NOMO-1 treated with DMSO at 0.1 percent for 48 hours (cell line): ENCODE measurements at regions not wholly inside any gene's neighbourhood (a gene's known extent, or its start where the extent isn't known, plus 50 kb on each side); places are given as distances from the start of the nearest gene placed in this dataset.

Source experiments
- DNase-seq: peaks from one replicate; lab custom pipeline; 2025; ENCODE audit not compliant: unreplicated experiment; lab: John Stamatoyannopoulos, UW

DNA sequence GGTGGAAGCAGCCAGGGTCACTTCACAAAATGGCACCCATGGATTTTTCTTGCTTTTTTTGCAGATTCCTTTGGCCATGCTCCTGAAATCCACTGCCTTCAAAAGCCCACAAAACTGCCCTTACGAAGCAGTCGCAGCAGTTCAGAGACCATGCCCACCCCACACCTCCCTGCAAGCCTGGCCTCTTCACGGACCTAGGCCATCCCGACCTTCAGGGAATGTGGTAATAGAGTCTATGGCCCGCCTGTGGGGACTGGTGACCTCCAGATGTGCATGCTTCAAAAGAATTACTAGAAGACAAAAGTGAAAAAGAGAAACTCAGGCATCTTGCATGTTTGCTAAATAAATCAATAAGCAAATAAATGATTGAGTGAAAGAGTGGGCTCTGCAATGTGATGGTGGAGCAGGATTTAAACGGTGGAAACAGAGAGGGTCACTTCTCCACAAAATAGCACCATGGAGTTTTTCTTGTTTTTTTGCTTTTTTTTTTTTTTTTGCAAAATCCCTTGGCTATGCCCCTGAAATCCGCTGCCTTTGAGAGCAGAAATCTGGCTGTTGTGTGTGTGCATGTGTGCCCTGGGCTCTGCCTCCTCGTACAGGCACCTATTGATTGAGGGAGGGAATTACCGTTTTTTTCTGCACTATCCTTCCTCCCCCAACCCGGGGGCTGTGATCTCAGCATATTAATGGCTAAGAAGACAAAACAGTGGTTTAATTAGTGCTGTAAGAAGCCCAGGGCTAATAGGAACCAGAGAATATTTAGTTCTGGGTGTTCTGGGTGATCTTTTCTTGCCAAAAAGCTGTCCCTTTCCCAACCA is 107.4 kb downstream of the PXDC1 start:
- no peak for DNase-seq

GRCh38 chr6:3640868-3641267 is 110.6 kb downstream of the PXDC1 start:
- DNase-seq = no peak

DNA sequence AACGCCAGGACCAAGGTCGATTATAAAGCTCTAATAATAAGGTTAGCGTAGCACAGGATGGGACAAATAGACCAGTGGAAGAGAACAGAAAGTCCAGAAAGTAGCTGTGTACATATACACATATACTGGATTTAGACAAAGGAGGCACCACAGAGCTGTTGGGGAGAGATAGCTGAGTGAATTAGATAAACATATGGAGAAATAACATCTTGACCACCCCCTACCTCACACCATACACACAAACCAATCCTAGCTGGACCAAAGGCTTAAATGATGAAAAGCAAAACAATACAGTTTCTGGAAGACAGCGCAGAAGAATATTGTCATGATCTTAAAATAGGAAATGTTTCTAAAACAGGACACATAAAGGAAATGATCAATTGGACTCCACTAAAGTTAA is 112.9 kb downstream of the PXDC1 start:
- no peak for DNase-seq

DNA sequence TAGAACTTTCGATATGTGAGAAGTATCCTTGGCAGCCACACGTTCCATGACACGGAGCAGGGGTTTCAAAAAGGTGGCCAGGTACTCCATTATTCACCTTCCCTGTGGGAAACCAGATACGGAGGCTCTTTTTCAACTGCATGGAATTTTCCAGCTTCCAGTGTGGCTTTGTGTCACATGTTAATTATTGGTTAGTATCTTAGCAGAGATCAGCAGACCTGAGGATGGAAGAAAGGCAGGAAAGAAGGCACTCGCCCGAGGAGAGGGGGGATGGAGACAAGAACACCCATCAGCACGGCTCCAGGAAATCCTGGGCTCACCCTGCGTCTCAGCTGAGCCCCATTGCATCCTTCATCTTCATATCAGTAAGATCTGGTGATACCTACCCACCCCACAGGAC is 115.5 kb downstream of the PXDC1 start:
- DNase-seq = no peak

DNA sequence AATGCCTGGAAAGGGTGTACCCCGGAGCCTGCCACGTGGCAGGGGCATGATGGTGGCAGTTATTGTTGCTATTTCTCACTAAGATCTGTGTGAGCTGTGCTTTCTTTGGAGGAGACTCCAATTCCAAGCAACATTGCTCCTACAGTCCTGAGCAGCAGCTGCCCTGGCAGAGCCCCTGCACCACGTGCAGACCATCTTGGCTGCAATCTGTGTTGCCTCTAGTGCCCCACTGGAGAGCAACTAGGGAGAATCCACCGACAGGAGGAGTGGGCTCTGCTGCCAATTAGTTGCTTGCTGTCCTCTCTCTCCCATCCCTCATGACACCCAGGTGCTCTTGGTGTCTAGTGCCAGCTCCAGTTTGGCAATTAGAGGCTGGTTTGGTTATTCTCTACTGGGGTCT is 116.0 kb downstream of the PXDC1 start:
- no peak for DNase-seq

DNA sequence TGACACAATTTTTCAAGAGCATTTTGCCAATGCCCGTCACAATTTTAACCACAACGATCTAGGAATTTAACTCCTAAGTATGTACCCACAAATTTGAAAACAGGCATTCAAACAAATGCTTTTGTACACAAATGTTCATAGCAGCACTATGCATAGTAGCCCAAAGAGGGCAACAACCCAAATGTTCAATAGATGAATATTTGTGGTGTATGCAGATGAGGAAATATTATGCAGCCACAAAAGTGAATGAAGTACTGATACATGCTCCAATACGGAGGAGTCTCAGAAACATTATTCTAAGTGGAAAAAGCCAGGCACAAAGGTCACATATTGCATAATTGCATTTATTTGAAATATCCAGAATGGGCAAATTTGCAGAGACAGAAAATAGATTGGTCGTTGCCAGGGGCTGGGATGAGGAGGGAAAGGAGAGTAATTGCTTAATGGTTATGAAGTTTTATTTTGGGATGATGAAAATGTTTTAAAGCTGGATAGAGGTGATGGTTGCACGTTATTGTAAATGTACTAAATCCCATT is 117.2 kb downstream of the PXDC1 start:
- no peak for DNase-seq

DNA sequence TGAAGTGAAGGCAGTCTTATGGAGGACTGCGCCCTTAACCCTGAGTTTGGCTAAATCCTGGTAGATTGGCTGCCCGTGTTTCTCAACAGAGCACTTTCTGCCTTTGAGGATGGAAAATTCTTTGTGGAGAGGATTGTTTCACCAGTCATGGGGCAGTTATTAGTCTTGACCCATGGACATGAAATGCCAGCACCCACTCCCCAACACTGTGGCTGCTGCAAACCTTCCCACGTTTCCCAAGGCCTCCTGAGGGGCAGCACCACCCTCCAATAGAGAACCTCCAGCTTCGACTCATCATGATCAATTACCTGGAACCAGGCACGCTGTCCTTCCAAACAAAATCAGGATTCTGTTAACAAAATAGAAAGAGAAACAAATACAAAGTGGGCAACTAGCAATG is 117.8 kb downstream of the PXDC1 start:
- no peak for DNase-seq

DNA sequence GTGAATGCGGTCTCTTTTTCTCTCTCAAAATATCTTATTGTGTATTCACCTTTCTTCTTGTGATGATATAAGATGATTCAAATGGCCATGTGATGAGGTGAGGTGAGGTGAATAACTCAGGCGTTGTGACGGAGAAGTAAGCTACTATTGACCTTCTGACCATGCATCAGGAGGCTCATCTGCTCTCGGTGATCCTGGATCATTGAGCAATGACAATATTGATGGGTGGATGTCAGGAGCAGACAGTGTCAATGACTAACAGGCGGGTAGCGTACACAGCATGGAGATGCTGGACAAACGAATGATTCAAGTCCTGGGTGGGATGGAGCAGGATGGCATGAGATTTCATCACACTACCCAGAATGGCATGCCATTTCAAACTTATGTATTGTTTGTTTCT is 119.6 kb downstream of the PXDC1 start:
- DNase-seq = no peak

DNA sequence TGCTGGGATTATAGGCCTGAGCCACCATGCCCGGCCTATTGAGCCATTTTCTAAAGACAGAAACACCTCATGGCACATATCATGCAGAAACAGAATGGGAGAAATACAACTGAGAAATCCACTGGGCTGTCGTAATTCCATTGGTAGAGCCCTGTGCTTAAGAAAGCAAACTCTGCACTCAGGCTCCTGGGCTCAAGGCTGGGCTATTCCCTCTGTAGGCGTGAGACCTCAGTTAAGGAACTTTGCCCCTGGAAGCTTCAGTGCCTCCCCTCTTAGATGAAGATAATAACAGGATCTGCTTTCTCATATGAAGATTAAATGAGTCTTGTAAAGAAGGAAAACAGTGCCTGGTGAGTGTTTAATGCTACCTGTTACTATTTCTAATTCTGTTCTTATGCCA is 120.3 kb downstream of the PXDC1 start:
- no peak for DNase-seq

DNA sequence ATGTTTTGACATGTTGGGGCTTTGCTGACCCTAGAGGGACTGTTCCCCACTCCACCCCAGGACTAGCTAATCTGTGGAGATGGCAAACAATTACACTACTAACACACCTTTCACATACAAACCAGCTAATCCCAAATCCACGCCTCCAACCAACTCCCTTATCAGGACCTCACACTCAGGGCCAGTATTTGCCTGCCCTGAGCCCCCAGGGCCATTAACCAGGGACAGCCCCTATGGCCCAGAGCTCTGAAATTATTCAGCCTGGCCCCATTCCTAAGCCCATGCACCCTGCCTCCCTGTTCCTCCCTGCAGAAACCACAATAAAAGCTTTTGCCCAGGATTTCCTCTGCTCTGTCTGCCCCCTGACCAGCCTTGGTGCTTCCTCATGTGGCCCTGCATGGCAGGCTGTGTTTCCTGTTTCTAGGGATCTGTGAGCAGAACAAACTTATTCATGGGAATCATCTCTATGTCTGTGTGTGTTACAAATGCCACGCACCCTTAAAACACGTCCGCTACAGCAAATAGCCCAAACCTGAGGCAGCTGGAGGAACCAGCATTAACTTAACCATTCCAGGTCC is 121.2 kb downstream of the PXDC1 start:
- no peak for DNase-seq

DNA sequence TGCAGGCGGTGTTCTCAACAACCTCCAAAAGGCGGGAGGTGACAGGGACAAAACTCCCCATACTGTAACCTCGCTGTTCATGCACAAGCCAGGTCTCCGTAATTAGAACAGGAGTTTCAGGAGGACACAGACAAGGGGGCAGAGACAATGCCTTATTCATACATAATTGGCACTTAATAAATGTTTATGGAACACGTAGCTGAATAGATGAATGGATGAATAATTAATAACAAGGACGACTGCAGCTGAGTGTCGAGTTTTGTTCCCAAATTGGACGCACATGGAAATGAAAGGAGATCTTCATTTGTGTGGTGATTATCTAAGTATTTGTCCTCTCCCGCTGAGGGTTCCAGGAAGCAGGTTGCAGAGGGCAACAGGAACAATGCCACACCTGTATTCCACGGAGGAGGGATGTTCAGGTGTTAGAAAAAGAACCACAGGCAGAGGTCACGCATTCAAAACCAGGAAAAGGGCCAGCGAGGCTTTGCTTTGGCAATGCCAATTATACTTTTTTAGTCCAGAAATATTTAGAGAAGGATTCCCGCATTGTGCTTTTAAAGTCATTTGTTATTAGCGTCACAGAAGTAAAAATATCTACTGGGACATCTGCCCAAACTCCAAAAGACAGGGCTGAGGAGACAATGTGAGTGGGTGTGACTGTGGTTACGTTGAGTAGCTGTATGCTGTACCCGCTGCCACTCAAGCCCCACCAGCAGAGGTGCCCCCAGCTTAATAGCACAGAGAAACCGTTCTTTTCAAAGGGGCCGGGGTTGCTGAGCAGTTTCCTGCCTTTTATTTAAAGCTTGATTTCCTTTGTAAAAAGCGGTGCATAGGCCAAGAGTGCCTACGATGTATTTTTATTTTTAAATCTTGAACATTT is 123.3 kb downstream of the PXDC1 start:
- no peak for DNase-seq

DNA sequence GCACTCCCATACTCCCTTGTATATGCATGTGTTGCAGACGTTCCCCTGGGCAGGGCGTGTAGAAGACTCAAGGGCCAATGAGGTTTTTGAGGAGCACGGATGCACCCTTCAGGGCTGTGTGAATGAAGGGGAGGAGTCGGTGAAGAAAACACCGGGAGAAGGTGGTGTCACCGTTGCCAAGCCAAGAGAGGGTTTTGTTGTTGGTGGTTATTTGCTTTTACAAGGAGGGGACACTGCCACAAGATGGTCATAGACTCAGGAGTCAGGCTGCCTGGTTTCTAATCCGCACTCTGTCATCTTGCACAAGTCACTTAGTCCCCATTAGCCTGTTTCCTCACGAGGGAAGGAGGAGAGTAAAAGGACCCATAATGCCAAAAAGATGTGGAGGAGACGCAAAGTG is 124.0 kb downstream of the PXDC1 start:
- no peak for DNase-seq

DNA sequence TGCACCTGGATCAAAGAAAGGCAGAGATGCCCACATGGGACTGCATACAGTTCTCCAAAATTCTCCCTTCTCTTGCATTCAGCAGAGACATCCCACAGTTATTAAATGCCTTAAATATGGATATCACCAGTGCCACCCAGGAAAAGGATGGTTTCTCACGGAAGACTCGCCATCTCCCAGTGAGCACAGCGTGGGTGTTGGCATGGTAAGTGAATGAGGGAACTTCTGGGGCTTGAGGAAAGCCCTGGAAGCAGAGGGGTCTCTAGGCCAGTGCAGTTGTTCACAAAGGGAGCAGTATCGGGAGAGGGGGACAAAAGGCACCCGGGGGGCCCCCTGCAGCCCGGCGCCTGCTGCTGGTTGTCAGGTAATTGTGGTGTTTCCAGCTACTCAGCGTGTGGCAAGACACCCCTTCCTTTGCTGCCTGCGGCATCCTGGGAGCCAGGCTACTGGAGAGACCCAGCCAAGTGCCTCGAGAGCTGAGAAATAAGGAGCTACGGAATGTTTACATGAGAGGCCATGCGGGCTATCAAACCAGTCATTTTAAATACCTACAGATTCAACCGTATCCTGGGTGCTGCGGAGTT is 125.4 kb downstream of the PXDC1 start:
- no peak for DNase-seq

- no peak for DNase-seq
Measured at GRCh38 chr6:3625149-3625979, 126.1 kb downstream of the PXDC1 start.

- DNase-seq = no peak
Measured at GRCh38 chr6:3624250-3625136, 127.0 kb downstream of the PXDC1 start.

GRCh38 chr6:3623451-3624249 is 127.9 kb downstream of the PXDC1 start:
- no peak for DNase-seq

GRCh38 chr6:3621411-3621810 is 130.1 kb downstream of the PXDC1 start:
- no peak for DNase-seq

- no peak for DNase-seq
Measured at GRCh38 chr6:3620937-3621336, 130.6 kb downstream of the PXDC1 start.

GRCh38 chr6:3620389-3620788 is 131.1 kb downstream of the PXDC1 start:
- no peak for DNase-seq
